Calu3 (cell line): ENCODE measurements at regions not wholly inside any gene's neighbourhood (a gene's known extent, or its start where the extent isn't known, plus 50 kb on each side); places are given as distances from the start of the nearest gene placed in this dataset.

Experiments
- BruUV-seq: library from RNA; stranded (reverse); fragments of 400-500 nt; replicated peaks from 2 replicates; lab custom pipeline; 2021; lab: Mats Ljungman, UMichigan
- CTCF ChIA-PET: fragments of 300-600 bp; sonication (Branson Sonifier 250); formaldehyde crosslinking; loops from one replicate; lab custom pipeline; 2022; ENCODE audit warnings: antibody characterized with exemption; lab: Charles Lee
- DNase-seq: peaks from one replicate; pipeline ENCODE4 v3.0.0; 2022
- H3K27ac Mint-ChIP-seq: one replicate; pipeline ENCODE4 v1.8.0; 2022; ENCODE audit warnings: mixed read lengths; ENCODE audit not compliant: unreplicated experiment
- H3K27me3 Mint-ChIP-seq: one replicate; pipeline ENCODE4 v1.8.0; 2022; ENCODE audit warnings: mixed read lengths; ENCODE audit not compliant: unreplicated experiment
- H3K36me3 Mint-ChIP-seq: one replicate; pipeline ENCODE4 v1.8.0; 2022; ENCODE audit warnings: mild to moderate bottlenecking, moderate library complexity, mixed read lengths; ENCODE audit not compliant: insufficient read depth, unreplicated experiment
- H3K4me1 Mint-ChIP-seq: one replicate; pipeline ENCODE4 v1.8.0; 2022; ENCODE audit warnings: mild to moderate bottlenecking, low read depth, mixed read lengths; ENCODE audit not compliant: unreplicated experiment
- H3K4me3 Mint-ChIP-seq: one replicate; pipeline ENCODE4 v1.8.0; 2022; ENCODE audit warnings: mild to moderate bottlenecking, low read depth, moderate library complexity, mixed read lengths; ENCODE audit not compliant: unreplicated experiment
- H3K9me3 Mint-ChIP-seq: one replicate; pipeline ENCODE4 v1.8.0; 2022; ENCODE audit warnings: low read depth, mixed read lengths; ENCODE audit not compliant: unreplicated experiment
- intact Hi-C: fragments of 100-400 bp; cut with micrococcal nuclease; formaldehyde crosslinking; loops from one replicate; pipeline ENCODE4 v1.10.0; 2022; ENCODE audit not compliant: unreplicated experiment
- TF ChIP-seq, protein P1 (sequence below): fragments of 200-600 bp; IDR thresholded peaks from one replicate; pipeline ENCODE4 v1.8.0; 2022; ENCODE audit warnings: antibody characterized with exemption; ENCODE audit not compliant: unreplicated experiment

DNA sequence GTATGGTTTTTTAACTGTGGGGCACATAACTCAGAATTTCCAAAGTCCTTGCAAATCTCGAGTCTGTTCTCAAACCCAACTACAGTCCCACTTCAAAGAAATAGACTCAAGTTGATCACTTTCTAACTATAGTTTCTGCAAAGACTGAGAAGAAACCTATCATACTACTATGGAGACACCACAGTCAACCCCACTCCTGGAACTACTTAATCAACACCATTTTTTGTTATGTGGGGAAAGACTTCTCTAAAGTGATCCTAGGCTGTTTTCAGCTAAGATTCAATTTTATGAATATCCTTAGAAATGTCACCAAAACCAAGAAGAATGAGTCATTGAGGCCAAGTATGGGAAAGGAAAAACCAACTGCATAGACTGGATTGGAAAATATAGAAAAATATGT lies 198.8 kb downstream of the WDR11 start:
- no peak overlapping the region for H3K27ac Mint-ChIP-seq
- no peaks in the 10 kb centered on the region for H3K27me3 Mint-ChIP-seq
- DNase-seq = no peak
- no peak overlapping the region for H3K4me3 Mint-ChIP-seq
- intact Hi-C loops = no loop called here
- no peaks in the 10 kb centered on the region for H3K9me3 Mint-ChIP-seq
- BruUV-seq = no TSS peak
- CTCF ChIA-PET = no interaction called here
- H3K36me3 Mint-ChIP-seq = no peaks in the 10 kb centered on the region
- TF ChIP-seq, protein P1, sequence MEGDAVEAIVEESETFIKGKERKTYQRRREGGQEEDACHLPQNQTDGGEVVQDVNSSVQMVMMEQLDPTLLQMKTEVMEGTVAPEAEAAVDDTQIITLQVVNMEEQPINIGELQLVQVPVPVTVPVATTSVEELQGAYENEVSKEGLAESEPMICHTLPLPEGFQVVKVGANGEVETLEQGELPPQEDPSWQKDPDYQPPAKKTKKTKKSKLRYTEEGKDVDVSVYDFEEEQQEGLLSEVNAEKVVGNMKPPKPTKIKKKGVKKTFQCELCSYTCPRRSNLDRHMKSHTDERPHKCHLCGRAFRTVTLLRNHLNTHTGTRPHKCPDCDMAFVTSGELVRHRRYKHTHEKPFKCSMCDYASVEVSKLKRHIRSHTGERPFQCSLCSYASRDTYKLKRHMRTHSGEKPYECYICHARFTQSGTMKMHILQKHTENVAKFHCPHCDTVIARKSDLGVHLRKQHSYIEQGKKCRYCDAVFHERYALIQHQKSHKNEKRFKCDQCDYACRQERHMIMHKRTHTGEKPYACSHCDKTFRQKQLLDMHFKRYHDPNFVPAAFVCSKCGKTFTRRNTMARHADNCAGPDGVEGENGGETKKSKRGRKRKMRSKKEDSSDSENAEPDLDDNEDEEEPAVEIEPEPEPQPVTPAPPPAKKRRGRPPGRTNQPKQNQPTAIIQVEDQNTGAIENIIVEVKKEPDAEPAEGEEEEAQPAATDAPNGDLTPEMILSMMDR = no peak
- no peaks in the 10 kb centered on the region for H3K4me1 Mint-ChIP-seq

DNA sequence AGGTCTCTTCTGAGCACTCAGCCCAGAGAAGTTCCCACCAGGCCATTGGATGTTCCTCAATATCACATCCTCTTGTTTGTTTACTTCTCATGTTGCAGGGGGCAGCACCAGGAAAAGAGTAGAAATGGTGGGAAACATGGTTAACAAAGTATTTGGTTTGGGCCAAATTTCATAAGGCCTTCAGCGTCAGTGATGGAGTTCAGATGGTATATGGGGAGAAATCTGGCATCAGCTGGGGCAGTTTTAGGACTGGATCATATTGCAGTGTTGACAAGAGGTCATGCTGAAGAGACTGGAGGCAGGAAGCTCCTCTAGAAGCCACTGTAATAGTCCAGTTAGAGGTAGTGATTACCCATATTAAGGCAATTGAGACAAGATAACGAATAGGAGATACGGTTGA lies 200.0 kb downstream of the WDR11 start:
- no peak overlapping the region for H3K27ac Mint-ChIP-seq
- CTCF ChIA-PET = no interaction called here
- H3K9me3 Mint-ChIP-seq = no peaks in the 10 kb centered on the region
- H3K4me3 Mint-ChIP-seq = no peak overlapping the region
- H3K36me3 Mint-ChIP-seq = no peaks in the 10 kb centered on the region
- no peak for DNase-seq
- no peaks in the 10 kb centered on the region for H3K4me1 Mint-ChIP-seq
- TF ChIP-seq, protein P1 = no peak
- intact Hi-C loops = no loop called here
- no peaks in the 10 kb centered on the region for H3K27me3 Mint-ChIP-seq
- no TSS peak for BruUV-seq

DNA sequence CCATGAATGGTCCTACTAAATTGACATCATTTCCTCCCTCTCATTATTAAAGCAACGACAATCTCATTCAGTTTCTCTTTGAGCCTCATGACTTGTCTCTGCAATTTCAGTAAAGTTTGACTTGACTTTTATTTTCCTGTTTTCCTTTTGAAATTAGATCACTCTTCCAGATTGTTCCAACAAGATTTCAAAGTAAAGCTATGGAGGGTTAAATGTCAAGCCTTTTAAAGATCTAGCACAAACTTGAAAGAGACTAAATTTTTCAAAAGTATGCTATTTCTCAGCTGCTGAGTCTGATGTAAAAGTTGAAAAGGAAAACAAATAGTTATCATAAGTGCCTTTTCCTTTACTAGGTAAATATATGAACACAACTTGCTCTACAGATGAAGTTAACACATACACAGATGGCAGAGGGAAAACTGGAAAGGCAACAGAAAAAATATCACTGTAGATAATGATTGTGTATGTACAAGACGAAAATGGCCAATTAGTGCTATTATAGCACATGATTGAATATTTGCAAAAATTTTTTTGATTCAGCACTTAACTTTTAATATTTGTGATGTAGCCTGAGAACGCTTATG lies 200.6 kb downstream of the WDR11 start:
- Mint-ChIP-seq H3K36me3 (no peaks in the 10 kb centered on the region), H3K4me3 (no peak overlapping the region), H3K9me3 (no peaks in the 10 kb centered on the region), H3K27me3 (no peaks in the 10 kb centered on the region), H3K4me1 (no peaks in the 10 kb centered on the region), H3K27ac (no peak overlapping the region)
- TF ChIP-seq, protein P1 = no peak
- intact Hi-C loops = no loop called here
- no TSS peak for BruUV-seq
- DNase-seq = no peak
- CTCF ChIA-PET = no interaction called here

DNA sequence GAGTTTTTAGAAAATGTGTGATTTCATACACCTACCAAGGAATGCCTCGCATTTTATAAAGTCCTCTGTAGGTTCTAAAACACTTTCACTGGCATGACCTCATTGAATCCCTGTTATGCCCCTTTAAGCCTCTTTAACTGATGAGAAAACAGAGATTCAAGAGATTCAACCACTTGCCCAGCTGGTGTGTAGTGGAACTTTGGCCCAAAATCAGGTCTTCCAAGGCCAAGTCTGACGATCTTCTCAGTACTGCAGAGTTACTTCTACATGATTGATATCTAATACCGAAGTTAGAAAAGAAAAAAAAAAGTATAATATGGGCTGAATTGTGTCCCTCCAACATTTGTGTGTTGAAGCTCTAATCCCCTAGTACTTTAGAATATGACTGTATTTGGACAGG lies 202.0 kb downstream of the WDR11 start:
- no TSS peak for BruUV-seq
- intact Hi-C loops = no loop called here
- no peaks in the 10 kb centered on the region for H3K4me1 Mint-ChIP-seq
- no peaks in the 10 kb centered on the region for H3K36me3 Mint-ChIP-seq
- H3K27me3 Mint-ChIP-seq = no peaks in the 10 kb centered on the region
- no peaks in the 10 kb centered on the region for H3K9me3 Mint-ChIP-seq
- DNase-seq = no peak
- no peak overlapping the region for H3K4me3 Mint-ChIP-seq
- CTCF ChIA-PET = no interaction called here
- no peak overlapping the region for H3K27ac Mint-ChIP-seq
- TF ChIP-seq, protein P1 = no peak
